ENCODE measurements at regions not wholly inside any gene's neighbourhood (a gene's known extent, or its start where the extent isn't known, plus 50 kb on each side); places are given as distances from the start of the nearest gene placed in this dataset.

- TF ChIP-seq, protein P1, sequence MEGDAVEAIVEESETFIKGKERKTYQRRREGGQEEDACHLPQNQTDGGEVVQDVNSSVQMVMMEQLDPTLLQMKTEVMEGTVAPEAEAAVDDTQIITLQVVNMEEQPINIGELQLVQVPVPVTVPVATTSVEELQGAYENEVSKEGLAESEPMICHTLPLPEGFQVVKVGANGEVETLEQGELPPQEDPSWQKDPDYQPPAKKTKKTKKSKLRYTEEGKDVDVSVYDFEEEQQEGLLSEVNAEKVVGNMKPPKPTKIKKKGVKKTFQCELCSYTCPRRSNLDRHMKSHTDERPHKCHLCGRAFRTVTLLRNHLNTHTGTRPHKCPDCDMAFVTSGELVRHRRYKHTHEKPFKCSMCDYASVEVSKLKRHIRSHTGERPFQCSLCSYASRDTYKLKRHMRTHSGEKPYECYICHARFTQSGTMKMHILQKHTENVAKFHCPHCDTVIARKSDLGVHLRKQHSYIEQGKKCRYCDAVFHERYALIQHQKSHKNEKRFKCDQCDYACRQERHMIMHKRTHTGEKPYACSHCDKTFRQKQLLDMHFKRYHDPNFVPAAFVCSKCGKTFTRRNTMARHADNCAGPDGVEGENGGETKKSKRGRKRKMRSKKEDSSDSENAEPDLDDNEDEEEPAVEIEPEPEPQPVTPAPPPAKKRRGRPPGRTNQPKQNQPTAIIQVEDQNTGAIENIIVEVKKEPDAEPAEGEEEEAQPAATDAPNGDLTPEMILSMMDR (conservative IDR thresholded peaks at IDR 0.05): no peak
- no peak for TF ChIP-seq EZH2 (IDR thresholded peaks at IDR 0.05; ENCODE audit: low read depth)
Measured at GRCh38 chr5:60529001-60529400, 171.0 kb downstream of the DEPDC1B start.
